ENCODE measurements at regions not wholly inside any gene's neighbourhood (a gene's known extent, or its start where the extent isn't known, plus 50 kb on each side); places are given as distances from the start of the nearest gene placed in this dataset.

DNA sequence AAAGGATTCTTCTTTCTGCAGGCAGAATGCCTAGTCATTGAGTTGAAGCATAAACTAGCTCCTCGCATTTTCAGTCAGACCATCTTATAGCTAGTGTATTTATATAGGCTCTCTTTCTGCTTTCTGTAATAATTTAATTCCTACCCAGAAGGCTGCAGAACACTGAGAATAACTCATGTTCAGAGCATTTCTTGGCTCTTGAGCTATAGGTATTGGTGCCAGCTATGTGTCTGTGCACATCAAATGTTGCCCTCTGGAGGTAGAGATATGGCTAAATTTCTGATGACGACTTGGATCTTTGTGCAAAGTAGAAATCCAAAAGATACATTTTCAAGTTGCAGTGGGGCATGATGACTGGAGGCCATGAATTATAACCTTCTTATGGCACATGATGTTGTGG is 336.2 kb upstream of the TPM1 start:
- TF ChIP-seq, protein P1, sequence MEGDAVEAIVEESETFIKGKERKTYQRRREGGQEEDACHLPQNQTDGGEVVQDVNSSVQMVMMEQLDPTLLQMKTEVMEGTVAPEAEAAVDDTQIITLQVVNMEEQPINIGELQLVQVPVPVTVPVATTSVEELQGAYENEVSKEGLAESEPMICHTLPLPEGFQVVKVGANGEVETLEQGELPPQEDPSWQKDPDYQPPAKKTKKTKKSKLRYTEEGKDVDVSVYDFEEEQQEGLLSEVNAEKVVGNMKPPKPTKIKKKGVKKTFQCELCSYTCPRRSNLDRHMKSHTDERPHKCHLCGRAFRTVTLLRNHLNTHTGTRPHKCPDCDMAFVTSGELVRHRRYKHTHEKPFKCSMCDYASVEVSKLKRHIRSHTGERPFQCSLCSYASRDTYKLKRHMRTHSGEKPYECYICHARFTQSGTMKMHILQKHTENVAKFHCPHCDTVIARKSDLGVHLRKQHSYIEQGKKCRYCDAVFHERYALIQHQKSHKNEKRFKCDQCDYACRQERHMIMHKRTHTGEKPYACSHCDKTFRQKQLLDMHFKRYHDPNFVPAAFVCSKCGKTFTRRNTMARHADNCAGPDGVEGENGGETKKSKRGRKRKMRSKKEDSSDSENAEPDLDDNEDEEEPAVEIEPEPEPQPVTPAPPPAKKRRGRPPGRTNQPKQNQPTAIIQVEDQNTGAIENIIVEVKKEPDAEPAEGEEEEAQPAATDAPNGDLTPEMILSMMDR (IDR thresholded peaks at IDR 0.05; ENCODE audit: poor library complexity), result peak; percentile 14
- TF ChIP-seq EZH2 (IDR thresholded peaks at IDR 0.05; ENCODE audit: borderline replicate concordance) (no peak), EZH2phosphoT487 (IDR thresholded peaks at IDR 0.05; ENCODE audit: low read depth, severe bottlenecking, unreplicated experiment) (no peak)
